ENCODE measurements at regions not wholly inside any gene's neighbourhood (a gene's known extent, or its start where the extent isn't known, plus 50 kb on each side); places are given as distances from the start of the nearest gene placed in this dataset.

- H3K36me3 ChIP-seq, result no peaks in the 10 kb centered on the region
- TF ChIP-seq CTCF (IDR thresholded peaks at IDR 0.05; ENCODE audit: low read depth, low read length), result no peak
- no peaks in the 10 kb centered on the region; the same call in 1 of the 2 replicates for H3K4me1 ChIP-seq
- DNase-seq, result no peak
- no peak overlapping the region for H3K4me3 ChIP-seq (ENCODE audit: low read depth, low read length)
- no peaks in the 10 kb centered on the region for H3K27me3 ChIP-seq
- no peaks in the 10 kb centered on the region for H3K9me3 ChIP-seq
These were observed 481.9 kb downstream of the UTRN start for GRCh38 chr6:144767051-144767450.

- no peaks in the 10 kb centered on the region for H3K36me3 ChIP-seq
- H3K4me1 ChIP-seq, result no peaks in the 10 kb centered on the region; the same call in 1 of the 2 replicates
- H3K27me3 ChIP-seq, result no peaks in the 10 kb centered on the region
- no peaks in the 10 kb centered on the region for H3K9me3 ChIP-seq
- H3K4me3 ChIP-seq (ENCODE audit: low read depth, low read length), result no peak overlapping the region
- no peak for TF ChIP-seq CTCF (IDR thresholded peaks at IDR 0.05; ENCODE audit: low read depth, low read length)
- no peak for DNase-seq
These were observed 483.5 kb downstream of the UTRN start for GRCh38 chr6:144768551-144769075.

GRCh38 chr6:144769142-144769541 lies 484.0 kb downstream of the UTRN start:
- TF ChIP-seq CTCF (IDR thresholded peaks at IDR 0.05; ENCODE audit: low read depth, low read length), result no peak
- Histone ChIP-seq H3K4me1 (no peaks in the 10 kb centered on the region; the same call in 1 of the 2 replicates), H3K4me3 (ENCODE audit: low read depth, low read length) (no peak overlapping the region), H3K36me3 (no peaks in the 10 kb centered on the region), H3K27me3 (no peaks in the 10 kb centered on the region), H3K9me3 (no peaks in the 10 kb centered on the region)
- DNase-seq, result no peak

GRCh38 chr6:144776031-144776819 lies 491.1 kb downstream of the UTRN start:
- no peak for DNase-seq
- no peak for TF ChIP-seq CTCF (IDR thresholded peaks at IDR 0.05; ENCODE audit: low read depth, low read length)
- no peaks in the 10 kb centered on the region; the same call in 1 of the 2 replicates for H3K36me3 ChIP-seq
- H3K9me3 ChIP-seq, result no peaks in the 10 kb centered on the region
- H3K4me3 ChIP-seq (ENCODE audit: low read depth, low read length), result no peak overlapping the region
- no peaks in the 10 kb centered on the region for H3K27me3 ChIP-seq
- H3K4me1 ChIP-seq, result no peaks in the 10 kb centered on the region

- no peaks in the 10 kb centered on the region for H3K9me3 ChIP-seq
- no peak for DNase-seq
- no peaks in the 10 kb centered on the region for H3K4me1 ChIP-seq
- no peaks in the 10 kb centered on the region for H3K27me3 ChIP-seq
- H3K36me3 ChIP-seq, result no peaks in the 10 kb centered on the region; the same call in 1 of the 2 replicates
- no peak overlapping the region for H3K4me3 ChIP-seq (ENCODE audit: low read depth, low read length)
- no peak for TF ChIP-seq CTCF (IDR thresholded peaks at IDR 0.05; ENCODE audit: low read depth, low read length)
These were observed 492.1 kb downstream of the UTRN start for GRCh38 chr6:144777249-144777648.

GRCh38 chr6:144778056-144778455 lies 492.9 kb downstream of the UTRN start:
- no peaks in the 10 kb centered on the region; the same call in 1 of the 2 replicates for H3K36me3 ChIP-seq
- no peaks in the 10 kb centered on the region for H3K27me3 ChIP-seq
- no peaks in the 10 kb centered on the region for H3K4me1 ChIP-seq
- DNase-seq, result no peak
- no peaks in the 10 kb centered on the region for H3K9me3 ChIP-seq
- H3K4me3 ChIP-seq (ENCODE audit: low read depth, low read length), result no peak overlapping the region
- TF ChIP-seq CTCF (IDR thresholded peaks at IDR 0.05; ENCODE audit: low read depth, low read length), result no peak
